ENCODE measurements at regions not wholly inside any gene's neighbourhood (a gene's known extent, or its start where the extent isn't known, plus 50 kb on each side); places are given as distances from the start of the nearest gene placed in this dataset.

DNA sequence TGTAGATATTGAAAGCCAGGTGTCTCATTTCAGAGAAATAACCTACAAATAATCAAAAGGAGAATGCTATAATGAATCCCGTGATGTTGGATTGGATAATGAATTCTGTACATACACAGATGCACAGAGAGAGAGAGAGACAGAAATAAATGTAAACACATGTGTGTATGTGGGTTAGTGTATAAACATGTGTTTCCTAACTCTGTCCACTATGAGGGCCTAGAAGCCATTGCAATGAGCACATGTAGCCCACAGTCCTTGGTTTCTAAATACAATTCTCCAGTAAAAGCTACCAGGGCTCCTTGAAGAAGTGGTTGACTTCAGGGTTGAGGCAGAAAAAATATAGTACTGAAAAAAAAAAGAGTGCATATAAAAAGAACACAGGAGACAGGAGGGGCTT, 109.5 kb downstream of the INHBB start:
- no peak for DNase-seq (ENCODE audit: low read depth)

DNA sequence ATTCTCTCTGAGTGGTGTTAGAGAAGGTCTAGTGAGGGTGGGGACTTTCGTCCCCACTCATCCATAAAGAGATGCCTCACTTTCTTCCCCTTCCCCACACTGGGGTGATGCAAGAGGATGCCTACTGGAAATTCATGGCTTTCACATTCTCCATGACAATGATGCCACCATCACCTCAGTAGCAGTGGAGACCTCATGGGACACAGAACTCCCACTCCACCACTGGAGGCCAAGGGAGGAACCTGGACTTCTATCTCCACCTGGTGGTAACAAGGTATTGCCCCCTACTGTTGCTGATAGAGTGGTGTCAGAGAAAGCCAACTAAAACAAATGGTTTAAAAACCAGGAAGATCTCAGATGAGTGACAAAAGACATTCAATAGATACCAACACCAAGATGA, 110.9 kb downstream of the INHBB start:
- no peak for DNase-seq (ENCODE audit: low read depth)

DNA sequence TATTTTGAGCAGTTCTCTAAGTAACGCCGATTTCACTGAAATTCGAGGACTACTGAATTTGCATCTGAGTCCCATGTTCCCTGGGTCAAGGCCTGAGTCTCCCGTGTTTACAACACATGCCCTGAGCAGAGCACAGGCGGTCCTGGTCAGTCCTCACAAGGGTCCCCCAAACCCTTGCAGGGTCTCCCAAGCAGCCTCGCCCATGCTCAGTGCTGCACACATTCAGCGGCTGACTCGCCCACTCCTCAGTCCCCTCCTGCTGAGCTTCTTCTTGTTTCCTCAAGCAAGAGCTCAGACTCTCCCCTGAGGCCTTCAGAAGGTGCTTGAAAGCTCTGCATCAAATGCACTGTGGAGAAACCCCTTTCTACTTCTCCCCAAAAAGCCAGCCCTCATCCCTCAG, 114.6 kb downstream of the INHBB start:
- DNase-seq (ENCODE audit: low read depth), result no peak

DNA sequence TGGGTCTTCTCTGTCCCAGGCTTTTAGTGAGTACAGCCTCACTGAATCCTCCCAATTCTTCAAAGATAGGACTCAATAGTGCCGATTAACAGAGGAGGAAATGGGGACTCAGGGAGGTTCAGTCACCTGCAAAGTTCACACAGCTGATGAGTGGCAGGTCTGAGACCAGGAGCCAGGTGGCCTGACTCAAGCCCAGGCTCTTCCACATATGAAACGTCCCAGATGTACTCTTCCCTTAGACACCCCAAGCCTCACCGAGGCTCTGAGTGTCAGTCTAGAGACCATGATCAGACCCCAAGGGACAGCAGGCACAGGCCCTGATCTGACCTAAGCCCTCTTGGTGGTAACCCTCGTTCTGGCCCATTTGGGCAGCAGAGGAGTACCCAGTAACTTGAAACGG, 115.2 kb downstream of the INHBB start:
- no peak for DNase-seq (ENCODE audit: low read depth)

DNA sequence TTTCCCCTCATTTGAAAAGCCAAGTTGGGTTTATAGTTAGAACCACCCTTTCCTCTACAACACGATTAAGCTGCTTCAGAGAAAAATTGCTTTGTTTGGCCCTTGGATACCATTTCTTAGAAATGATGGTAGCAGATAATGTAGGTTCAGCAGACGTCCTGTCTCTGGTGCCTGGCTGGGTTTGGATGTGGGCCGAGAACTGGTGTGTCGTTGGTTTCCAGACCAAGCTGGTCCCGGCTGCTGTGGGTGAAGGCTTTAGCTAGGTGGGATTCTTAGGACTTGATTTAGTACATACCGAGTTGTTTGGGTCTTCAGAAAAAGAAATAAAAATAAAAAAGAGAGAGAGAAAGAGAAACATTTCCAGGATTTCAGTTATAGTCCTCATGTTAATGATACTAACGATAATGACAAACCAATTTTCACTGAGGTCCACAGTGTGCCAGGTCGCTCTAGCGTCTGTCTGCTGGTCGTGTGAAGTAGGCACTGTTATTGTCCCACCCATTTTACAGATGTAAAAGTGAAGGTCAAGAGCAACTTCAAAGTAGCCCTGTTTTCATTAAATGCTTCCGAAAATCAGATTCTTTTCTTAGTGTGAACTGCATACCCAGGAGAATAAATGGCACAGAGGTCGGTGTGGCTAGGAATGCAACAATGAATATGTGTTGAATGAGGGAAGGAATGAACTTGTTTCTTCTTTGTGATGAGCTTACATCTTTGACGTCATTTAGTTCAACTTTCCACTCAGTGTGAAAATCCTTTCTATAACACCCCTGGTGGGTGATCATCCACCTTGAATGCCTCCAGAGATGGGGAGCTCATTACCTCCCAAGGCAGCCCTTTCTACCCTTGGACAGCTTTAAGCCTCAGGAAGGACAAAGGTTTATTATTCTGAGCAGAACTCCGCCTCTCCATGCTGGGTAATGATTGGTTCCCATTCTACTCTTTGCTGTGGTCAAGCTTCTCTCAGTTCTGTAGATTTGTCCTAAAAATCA, 115.9 kb downstream of the INHBB start:
- no peak for DNase-seq (ENCODE audit: low read depth)

DNA sequence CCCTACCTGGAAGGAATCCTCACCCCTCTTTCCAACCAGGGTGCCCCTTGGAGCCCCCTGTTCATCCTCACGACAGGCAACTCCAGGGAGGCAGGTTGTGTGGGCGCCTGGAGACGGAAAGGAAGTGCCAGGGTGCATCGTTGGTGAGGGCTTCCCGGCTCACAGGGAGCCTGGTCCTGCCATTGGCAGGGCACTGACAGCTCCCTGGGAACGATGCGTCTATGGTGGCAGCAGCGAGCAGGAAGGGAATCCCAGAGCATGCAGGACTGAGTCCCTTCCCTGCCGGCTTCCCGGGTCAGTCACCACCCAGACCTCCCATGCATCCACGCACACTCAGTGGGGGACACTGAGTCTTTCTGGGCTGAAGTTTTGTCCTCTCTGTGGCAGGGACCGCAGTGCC, 117.6 kb downstream of the INHBB start:
- DNase-seq (ENCODE audit: low read depth), result no peak

DNA sequence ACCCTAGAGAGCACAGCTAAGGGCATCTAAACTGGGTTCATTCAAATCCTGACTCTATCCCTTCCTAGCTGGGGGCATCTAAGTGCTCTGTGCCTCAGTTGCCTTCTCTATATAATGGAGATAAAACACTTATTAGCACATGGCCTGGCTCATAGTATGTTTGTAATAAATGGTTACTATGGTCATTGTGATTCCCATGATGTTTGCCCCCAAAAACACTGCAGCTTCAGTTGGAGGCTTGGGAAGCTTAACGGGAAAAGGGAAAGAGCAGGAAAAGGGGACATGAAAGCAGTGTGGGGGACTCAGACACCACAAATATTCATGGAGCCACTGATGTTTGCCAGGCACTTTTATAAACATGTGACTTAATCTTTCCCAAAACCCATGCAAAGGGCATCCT, 118.1 kb downstream of the INHBB start:
- DNase-seq (ENCODE audit: low read depth), result no peak

DNA sequence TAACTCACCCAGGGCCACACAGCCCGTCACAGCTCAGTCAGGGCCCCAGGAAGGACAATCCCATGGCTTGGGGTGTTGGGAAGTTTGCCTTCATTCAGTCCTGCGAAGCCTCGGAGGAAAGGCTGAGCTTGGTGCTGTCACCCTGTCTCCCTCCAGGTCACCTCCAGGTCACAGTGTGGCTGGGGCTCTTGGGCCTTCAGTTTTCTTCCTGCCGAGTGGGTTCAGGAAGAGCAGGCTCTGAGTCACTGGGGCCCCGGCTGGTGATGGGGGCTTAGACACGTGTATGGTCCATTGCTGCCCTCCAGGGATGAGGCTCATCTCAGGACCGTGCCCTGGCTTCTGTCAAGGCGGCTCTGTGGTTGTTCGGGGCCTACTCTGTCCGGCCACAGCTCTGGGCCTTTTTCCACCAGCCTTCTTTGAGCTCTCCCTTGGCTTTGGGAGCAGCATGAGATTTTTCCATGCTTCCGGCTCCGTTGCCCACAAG, 118.6 kb downstream of the INHBB start:
- no peak for DNase-seq (ENCODE audit: low read depth)

DNA sequence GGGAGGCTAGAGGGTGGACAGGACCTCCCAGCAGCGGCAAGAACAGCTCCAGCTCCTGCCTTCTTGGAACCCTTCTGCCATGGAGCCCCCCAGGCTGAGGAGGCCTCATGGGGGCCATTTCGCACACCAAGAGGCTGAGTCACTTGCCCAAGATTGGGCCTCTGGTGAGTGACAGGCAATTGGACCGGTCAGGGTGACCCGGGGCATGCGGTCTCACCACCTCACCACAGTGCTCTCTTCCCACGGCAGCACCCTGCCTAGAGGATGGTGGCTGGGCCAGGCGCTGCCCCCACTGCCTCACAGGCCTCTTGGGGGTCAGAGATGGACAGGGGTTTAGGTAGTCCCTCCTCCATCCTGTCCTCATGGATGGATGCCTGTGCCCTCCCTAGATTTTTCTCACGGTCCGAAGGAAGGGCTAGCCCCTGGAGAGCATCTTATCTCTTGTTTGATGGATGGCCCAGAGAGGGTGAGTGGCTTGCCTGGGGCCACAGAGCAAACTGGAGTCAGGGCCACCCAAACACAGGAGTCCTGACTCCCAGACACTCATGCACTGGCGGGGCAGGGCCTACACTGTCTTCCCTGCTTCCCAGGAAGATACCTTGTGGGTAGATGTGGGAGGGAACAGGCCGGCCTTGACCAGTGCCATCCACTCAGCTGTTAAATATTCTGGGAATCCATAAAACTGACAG, 119.2 kb downstream of the INHBB start:
- no peak for DNase-seq (ENCODE audit: low read depth)

DNA sequence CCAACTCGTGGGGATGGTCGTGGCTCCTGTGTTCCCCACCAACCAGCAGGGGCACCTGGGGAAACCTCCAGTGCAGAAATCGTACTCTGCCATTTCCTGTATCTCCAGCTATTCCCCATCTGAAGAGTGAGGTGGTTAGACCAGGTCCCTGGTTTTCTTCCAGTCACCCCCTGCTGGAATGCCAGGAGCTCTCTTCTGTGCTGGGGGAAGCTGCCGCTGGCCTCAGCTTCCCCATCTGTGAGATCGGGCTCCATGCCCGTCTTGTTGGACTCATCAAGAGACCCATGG, 119.7 kb downstream of the INHBB start:
- DNase-seq (ENCODE audit: low read depth), result no peak

DNA sequence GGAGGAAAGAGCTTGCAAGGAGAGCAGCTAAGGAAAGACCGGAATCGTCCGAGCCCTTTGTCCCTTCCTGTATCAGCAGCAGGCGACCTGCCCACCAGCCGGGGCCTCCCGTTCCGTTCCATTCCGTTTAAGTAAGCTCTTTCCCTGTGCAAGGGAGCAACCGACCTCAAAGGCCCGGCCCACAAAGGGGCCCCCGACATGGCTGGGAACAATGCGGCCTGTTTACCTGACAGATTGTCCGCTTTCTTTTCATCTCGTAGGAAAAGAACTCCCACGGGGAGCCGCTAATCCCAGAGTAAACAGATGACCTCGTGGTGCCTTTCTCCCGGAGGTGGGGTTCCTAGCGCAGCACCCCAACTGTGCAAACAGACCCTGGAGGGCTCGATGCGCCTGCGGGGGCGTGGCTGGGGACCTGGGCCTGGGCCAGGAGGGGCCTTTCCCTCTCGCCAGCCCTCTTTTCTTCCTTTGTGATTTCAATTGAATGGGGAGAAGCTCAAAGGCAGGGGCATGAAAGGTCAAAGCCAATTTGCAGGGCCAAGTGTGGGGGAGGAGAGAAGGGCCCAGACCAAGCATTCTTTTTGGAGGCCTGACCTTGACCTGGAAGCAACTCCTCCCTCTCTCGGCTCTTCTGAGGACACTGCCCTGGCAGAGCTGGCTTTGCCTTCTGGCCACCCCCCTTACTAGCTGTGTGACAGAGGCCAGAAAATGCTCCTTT, 120.2 kb downstream of the INHBB start:
- DNase-seq (ENCODE audit: low read depth), result no peak

DNA sequence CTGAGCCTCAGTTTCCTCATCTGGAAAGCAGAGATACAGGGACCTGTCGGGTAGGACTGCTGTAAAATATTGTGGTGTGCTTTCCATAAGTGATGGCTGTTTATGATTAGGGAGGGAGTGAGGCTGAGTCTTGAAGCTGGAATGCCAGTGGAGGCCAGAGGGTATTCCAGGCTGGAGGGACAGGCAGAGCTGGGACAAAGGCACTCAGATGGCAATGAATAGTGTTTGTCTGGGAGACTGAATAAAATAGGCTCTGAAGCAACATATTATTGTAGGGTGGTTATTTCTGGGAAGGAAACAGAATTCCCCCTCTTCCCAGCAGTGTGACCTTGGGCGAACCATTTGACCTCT, 120.7 kb downstream of the INHBB start:
- no peak for DNase-seq (ENCODE audit: low read depth)

DNA sequence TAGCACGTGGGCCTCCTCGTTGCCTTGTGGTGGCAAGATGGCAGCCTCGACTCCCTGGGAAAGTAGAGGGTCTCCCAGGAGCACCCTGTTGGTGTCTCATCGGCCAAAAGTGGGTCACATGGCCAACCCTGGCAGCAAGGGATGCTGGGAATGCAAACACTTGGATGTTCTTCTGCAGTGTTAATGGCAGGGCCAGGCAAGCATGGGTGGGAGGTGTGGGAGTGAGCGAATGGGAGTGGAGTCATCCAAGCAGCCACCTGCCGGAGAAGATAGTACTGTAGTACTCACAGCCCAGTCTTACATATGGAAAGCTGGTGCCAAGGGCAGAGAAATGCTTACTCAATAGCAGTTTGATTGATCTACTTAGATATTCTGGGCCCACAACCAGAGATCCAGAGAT, 122.2 kb downstream of the INHBB start:
- no peak for DNase-seq (ENCODE audit: low read depth)

DNA sequence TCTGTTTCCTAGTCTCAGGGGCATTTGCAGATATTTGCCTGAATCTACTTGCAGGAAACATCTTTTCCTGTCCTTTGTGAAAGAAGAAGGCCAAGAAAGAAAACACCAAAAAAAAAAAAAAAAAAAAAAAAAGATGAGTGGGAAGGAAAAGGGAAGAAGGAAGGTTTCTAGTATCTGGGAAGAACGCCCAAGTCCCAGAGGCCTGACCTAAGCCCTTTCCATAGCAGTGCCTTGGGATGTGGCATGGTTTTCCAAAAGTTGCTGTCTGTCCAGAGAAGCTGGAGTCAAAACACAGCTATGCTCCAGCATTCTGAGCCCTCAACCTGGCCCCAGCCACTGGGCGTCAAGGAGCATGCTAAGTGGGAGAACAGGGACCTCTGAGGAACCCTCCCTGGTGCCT, 123.5 kb downstream of the INHBB start:
- DNase-seq (ENCODE audit: low read depth), result no peak

DNA sequence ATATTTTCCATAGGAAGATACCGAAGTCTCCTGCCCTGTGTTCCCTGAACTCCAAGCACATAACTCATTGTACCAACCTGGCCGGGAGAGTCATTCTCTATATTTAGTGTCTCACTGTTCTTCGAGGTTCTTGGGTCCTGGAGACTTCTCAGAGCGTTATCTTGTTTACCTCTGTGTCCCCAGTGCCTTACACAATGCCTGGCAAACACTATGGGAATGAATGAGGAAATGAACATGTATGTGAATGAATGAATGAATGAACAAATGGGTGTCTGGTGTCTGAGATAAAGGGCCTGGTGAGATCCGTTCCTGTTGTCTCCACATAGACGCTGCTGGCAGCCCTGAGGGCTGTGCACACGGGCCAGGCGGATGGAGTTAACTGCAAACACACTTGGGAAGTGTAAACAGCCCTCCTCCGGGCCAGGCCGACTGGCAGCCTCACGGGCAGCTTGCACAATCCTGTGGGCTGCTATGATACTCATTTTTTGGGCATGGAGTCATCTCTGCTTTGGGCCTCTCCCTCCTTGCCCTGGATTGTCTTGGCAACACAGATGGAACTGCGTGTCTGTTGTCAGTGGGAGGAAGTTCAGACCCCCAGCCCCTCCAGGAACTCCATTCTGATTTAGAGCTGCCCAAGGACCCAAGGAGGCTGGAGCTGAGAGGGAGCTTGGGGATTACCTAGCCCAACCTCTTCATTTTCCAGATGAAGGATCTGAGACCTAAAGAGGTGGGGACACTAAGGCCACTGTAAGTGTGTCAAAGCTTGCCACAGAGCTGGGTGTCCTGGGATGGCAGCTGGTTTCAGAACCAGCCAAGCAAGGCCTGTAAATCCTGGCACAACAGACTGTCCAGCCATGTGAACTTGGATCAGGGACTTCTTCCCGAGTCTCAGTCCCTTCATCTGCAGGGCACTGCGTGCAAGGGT, 124.4 kb downstream of the INHBB start:
- no peak for DNase-seq (ENCODE audit: low read depth)

DNA sequence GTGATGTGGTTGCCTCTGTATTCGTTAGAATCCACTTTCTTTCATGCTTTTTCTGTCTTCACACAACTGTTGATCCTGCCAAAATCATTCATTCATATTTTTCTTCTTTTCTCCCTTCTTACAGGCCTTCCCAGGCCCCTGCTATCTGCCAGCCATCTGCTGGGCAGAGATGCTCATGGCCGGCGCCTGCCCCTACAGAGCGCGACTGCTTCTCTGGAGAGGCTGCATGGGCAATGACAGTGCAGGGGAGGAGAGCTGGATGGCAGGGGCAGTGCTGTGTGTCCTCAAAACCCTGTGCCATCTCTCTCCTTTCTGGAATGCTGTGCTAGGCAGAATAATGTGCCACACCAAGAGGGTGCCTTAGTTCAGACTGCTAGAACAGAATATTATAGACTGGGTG, 125.2 kb downstream of the INHBB start:
- no peak for DNase-seq (ENCODE audit: low read depth)

DNA sequence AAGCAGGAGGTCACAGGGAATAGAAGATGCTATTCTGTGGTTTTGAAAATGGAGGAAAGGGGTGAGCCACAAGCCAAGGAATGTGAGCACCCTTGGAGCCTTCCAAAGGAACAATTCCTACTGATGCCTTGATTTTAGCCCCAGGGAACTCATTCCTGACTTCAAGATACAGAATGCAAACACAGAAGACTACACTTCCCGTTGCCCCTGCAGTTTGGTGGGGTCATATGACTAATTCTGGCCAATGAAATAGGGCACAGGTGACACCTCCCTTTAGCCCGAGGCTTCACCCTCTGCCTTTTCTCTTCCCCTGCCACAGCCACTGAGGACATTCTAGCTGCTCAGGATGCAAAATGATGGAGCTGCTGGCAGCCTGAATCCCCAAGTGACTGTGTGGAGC, 126.1 kb downstream of the INHBB start:
- DNase-seq (ENCODE audit: low read depth), result no peak

DNA sequence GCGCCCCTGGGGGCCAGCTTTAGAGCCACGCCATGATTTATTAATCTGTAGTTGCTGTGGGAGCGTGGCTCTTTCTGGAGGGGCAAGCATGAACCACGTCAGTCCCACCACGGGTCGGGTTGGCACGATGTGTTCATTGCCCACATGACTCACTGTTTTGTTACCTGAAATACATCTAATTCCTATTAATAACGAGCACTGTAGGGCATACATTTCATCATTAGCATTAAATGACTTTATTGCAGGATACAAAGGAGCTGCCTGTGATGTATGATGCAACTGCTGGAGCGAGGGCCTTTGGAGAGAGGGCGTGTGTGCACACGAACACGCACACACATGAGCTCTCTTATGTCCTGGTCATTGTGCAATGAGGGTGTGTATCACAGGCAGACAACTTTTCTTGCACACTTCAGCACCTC, 127.0 kb downstream of the INHBB start:
- DNase-seq (ENCODE audit: low read depth), result no peak

DNA sequence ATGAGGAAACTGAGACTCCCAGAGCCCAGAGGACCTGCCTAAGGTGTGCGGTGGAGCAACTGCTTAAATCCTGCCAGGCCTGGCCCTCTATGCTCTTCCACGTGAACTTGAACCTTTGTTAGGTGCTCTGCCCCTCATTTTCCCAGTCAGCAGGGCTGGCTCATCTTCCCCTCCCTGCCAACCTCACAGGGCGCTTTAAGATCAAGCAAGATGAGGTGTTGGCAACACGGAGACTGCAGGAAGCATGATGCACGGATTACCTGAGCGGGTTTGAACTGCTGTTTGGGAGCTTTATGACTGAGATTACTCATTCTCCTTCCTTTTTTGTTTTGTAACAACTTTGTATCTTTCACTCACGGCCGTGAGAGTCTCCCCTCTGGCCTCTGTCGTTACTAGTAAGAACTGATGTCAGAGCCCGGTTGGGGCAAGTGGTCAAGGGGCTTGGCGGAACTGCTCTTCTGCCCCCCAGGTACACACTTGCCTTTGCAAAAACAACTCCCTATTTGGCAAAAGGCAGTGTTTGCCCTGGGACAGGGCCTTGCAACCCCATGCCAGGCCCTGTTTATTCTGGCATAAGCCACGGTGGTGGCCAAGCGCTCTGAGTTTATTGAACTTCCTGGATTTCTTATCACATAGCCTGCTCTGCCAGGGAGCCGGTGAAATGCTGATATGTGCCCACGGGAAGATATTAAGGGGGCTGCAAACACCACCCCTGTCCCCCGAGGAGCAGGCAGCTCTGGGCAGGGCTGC, 127.8 kb downstream of the INHBB start:
- no peak for DNase-seq (ENCODE audit: low read depth)

DNA sequence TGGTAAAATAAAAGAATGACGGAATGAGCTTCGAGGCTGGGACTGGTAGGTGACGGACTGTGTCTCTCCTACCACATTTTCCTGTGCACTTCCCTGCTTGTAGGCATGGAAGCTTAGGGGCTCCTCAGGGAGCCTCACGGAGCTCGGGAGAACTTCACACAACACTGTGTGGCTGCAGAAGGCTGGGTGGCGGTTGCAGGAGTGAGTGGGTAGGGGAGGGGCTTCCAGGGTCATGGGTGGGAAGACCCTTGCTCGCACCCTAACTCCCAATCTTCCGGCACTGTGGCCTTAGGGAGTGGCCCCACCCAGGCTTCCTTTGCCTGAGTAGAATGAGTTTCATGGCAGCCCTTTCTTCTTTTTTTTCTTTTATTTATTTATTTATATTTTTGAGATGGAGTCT, 128.6 kb downstream of the INHBB start:
- no peak for DNase-seq (ENCODE audit: low read depth)

DNA sequence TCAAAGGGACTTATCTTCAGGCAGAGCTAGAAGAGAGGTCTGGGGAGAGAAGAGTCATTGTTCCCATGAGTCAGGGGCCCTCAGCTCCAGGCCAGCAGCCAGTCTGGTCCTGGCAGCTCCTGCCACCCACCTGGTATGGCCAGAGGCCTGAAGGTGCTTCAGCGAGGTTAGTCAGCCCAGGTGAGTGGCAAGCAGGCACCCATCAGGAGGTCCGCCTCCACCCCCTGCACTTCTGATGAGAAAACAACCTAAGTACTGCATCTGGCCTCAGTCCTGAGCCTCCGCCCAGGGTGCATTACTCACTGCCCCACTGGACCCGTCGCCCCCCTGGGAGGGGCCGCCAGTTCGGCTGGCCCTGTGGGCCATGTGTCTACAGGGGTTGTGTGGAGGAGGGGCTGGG, 130.2 kb downstream of the INHBB start:
- DNase-seq (ENCODE audit: low read depth), result no peak

All from activated T-helper 1 cell treated with Interleukin-2 at 50 U/mL for 16 hours (primary cell).